ENCODE measurements at regions not wholly inside any gene's neighbourhood (a gene's known extent, or its start where the extent isn't known, plus 50 kb on each side); places are given as distances from the start of the nearest gene placed in this dataset.

- Mint-ChIP-seq H3K4me3 (no peak overlapping the region), H3K27ac (no peak overlapping the region)
- no peak for TF ChIP-seq CTCF (IDR thresholded peaks at IDR 0.05)
Observed at GRCh38 chr3:117005911-117006522, 296.4 kb downstream of the TUSC7 start.

GRCh38 chr3:117010318-117010717 is 300.7 kb downstream of the TUSC7 start:
- Mint-ChIP-seq H3K4me1 (ENCODE audit: low read depth) (no peaks in the 10 kb centered on the region), H3K36me3 (ENCODE audit: low read depth) (no peaks in the 10 kb centered on the region), H3K4me3 (no peak overlapping the region), H3K27ac (no peak overlapping the region), H3K9me3 (peaks cover 4% of the 10 kb centered on the region; the same call in 1 of the 2 replicates), H3K27me3 (ENCODE audit: insufficient read depth) (no peaks in the 10 kb centered on the region)
- DNase-seq = no peak
- TF ChIP-seq CTCF (IDR thresholded peaks at IDR 0.05) = no peak

More at GRCh38 chr3:117005911-117006522, 296.4 kb downstream of the TUSC7 start:
- H3K9me3 Mint-ChIP-seq = peaks cover 3% of the 10 kb centered on the region; the same call in 1 of the 2 replicates
- H3K36me3 Mint-ChIP-seq (ENCODE audit: low read depth) = no peaks in the 10 kb centered on the region
- H3K27me3 Mint-ChIP-seq (ENCODE audit: insufficient read depth) = no peaks in the 10 kb centered on the region
- no peaks in the 10 kb centered on the region for H3K4me1 Mint-ChIP-seq (ENCODE audit: low read depth)
- no peak for DNase-seq

GRCh38 chr3:117011687-117012250 is 302.2 kb downstream of the TUSC7 start:
- H3K4me1 Mint-ChIP-seq (ENCODE audit: low read depth) = no peaks in the 10 kb centered on the region

GRCh38 chr3:117016378-117016777 is 306.8 kb downstream of the TUSC7 start:
- peaks cover 4% of the 10 kb centered on the region; the same call in 1 of the 2 replicates for H3K27me3 Mint-ChIP-seq (ENCODE audit: insufficient read depth)
- no peak for DNase-seq
- no peaks in the 10 kb centered on the region for H3K4me1 Mint-ChIP-seq (ENCODE audit: low read depth)
- no peaks in the 10 kb centered on the region for H3K36me3 Mint-ChIP-seq (ENCODE audit: low read depth)
- no peak overlapping the region for H3K4me3 Mint-ChIP-seq
- no peak for TF ChIP-seq CTCF (IDR thresholded peaks at IDR 0.05)
- H3K27ac Mint-ChIP-seq = no peak overlapping the region
- H3K9me3 Mint-ChIP-seq = peaks cover 4% of the 10 kb centered on the region; the same call in 1 of the 2 replicates

More at GRCh38 chr3:117011687-117012250, 302.2 kb downstream of the TUSC7 start:
- Mint-ChIP-seq H3K36me3 (ENCODE audit: low read depth) (no peaks in the 10 kb centered on the region), H3K27me3 (ENCODE audit: insufficient read depth) (peaks cover 4% of the 10 kb centered on the region; the same call in 1 of the 2 replicates), H3K27ac (no peak overlapping the region), H3K9me3 (peaks cover 4% of the 10 kb centered on the region; the same call in 1 of the 2 replicates), H3K4me3 (no peak overlapping the region)
- no peak for TF ChIP-seq CTCF (IDR thresholded peaks at IDR 0.05)
- DNase-seq = no peak

GRCh38 chr3:117017135-117017894 is 307.7 kb downstream of the TUSC7 start:
- no peak for DNase-seq
- Mint-ChIP-seq H3K27ac (no peak overlapping the region), H3K27me3 (ENCODE audit: insufficient read depth) (peaks cover 4% of the 10 kb centered on the region; the same call in 1 of the 2 replicates), H3K4me3 (no peak overlapping the region), H3K4me1 (ENCODE audit: low read depth) (no peaks in the 10 kb centered on the region), H3K9me3 (no peaks in the 10 kb centered on the region; the same call in 1 of the 2 replicates), H3K36me3 (ENCODE audit: low read depth) (no peaks in the 10 kb centered on the region)
- TF ChIP-seq CTCF (IDR thresholded peaks at IDR 0.05) = no peak
